ENCODE measurements at regions not wholly inside any gene's neighbourhood (a gene's known extent, or its start where the extent isn't known, plus 50 kb on each side); places are given as distances from the start of the nearest gene placed in this dataset.
"Not testable (repeated sequence)": the region's sequence is repeated elsewhere in the genome, so short reads cannot be mapped to it uniquely, and the experiment has no call there.

DNA sequence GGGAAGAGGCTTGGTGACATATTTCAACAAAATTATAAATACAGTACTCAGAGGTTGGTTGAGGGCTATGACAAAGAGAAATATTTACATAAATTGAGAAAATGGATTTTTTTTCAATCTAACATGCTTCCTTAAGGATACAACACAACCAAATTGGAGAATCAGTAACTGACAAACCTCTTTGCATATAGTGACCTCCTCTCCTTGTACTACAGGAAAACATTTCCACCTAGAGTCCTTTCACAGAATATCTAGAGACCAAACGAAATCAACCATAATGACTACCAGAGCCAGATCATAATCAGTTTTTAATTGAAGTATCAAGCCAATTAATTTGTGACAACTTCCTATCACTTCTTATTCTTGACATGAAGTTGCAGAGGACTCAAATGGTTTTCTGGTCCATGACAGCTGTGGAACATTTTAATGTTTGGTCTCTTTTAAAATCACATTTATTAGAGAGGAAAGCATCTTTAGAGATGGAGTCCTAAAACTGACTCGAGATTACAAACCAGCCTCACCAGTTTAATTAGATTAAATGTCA is 1636.5 kb upstream of the C9orf72 start:
- peak; percentile 7 to 32 for DNase-seq

GRCh38 chr9:29211003-29211579 is 1637.8 kb upstream of the C9orf72 start:
- peak; percentile 34 to 43 for DNase-seq

DNA sequence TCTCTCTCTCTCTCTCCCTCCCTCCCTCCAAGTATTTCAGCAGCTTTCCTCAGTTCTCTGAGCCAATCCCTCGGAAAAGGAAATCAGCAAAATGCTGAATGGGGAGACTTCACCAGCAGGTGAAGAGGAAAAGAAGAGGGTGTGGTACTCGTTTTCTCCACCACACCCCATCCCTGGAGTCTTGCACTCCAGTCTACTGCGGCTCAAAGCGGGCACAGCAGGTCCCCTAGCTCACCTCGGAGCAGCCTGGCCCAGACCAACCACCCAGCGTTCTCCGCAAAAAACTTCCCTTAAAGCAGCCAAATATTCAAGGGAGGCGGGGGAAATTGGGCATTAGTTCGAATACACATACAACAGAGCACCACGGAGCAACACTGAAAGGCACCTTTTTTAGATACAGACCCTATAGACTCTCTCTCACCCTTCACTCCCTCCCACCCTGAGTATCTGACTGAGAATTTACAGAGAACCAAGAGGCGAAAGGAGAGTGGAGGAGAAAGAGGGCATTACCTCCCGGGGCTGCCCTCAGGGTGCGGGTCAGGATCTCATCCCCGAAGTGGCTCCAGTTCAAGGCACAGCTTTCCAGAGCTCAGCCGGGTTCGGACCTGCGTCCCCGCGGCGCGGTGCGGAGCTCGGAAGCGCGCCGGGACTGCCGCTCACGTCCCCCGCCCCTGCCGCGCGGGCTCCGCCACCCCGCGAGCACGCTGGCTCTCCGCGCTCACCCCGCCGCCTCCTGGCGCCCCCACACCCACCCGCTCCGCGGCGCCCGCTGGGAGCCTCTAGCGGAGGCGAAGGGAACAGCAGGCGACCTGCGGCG is 1638.5 kb upstream of the C9orf72 start:
- peak; percentile 63 to 90 for DNase-seq

GRCh38 chr9:29212397-29213387 is 1639.4 kb upstream of the C9orf72 start:
- DNase-seq, result peak; percentile 39 to 69

DNA sequence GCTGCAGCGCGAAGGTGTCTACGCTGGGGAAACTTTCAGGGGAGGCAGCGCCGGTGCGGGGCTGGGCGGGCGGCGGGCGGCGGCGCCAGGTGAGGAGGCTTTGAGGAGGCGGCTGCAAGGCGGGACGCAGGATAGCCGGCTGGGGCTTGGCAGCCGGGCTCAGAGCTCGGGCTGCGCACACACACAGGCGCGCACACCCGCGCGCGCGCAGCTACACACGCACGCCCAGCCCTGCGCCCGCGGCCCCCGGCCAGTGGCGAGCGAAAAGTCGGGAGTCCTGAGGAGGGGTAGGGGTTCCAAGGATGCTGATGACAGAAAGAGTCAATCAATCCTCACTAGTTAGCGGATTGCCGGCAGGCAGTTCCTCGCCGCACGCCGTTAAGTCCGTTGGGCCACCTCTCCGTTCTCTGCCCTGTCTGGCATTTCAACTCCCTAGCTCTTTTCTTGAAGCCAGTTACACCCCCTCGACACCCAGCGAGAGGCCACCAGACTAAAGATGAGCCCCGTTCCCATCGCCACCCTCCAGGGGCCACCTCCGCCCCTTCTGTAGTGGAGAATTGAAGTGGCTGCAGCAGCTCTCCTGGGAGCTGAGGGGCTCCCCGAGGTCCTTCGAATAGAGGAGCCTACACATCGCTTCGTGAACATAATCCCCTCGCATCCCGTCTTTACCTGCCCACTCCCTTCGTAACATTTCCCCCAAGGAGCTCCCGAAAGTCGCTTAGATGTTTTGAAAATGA is 1640.3 kb upstream of the C9orf72 start, which contains the start of gene LINGO2:
Gene LINGO2 (minus strand): TSS at position 185 of the 737 bp plus-strand sequence.
- peak; percentile 82 to 84 for DNase-seq

DNA sequence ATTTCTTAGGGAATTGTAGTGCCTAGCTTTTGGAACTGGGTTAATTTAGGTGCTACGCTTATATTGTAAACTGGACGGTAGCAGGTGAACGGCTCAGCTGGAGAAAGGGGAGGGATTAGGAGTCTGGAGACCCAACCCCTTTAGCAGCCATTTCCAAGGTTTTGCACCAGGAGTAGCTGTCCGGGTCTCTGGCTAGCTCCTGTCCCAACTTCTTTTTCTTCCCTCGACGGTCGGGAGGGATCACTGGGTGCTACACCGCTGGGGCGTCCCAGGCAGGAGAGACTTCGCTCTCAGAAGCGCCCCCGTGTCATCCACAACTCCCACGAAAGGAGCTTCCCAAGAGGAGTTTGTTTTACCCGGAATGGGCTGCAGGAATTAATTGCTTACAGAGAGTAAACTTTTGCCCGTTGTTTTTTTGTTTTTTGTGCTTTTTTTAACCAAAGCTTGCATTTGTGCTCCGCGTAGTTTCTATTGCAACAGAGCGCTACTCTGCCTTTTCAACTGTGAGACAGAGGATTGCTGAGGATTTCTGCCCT is 1640.9 kb upstream of the C9orf72 start:
- peak; percentile 85 to 95 for DNase-seq

DNA sequence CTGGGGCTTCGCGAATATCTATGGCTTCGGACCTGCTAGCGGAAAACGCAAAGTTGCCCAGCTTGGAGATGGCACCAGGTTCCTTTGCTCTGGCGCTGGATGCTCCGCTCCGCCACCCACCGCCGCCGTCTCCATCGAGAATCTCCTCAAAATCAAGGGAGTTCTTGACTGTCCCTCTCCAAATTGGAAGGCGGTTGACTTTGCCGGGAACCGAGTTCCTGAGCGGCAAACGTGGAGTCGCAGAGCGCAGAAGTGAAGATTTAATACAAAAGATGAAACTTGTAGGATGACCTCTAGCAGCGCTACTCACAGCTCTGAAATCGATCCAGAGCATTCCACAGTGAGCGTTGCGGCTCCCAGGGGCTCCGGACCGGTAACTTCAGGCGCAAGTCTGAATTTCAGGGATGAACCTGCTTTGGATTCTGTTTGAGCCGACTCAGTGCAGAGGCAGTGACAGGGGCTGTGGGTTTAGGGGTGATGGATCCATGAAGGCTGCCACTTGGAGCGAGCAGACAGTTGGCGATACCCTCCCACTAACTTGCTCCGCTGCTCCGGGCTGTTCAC is 1641.5 kb upstream of the C9orf72 start:
- peak; percentile 52 to 68 for DNase-seq

GRCh38 chr9:29217966-29218365 is 1644.7 kb upstream of the C9orf72 start:
- no peak for DNase-seq

DNA sequence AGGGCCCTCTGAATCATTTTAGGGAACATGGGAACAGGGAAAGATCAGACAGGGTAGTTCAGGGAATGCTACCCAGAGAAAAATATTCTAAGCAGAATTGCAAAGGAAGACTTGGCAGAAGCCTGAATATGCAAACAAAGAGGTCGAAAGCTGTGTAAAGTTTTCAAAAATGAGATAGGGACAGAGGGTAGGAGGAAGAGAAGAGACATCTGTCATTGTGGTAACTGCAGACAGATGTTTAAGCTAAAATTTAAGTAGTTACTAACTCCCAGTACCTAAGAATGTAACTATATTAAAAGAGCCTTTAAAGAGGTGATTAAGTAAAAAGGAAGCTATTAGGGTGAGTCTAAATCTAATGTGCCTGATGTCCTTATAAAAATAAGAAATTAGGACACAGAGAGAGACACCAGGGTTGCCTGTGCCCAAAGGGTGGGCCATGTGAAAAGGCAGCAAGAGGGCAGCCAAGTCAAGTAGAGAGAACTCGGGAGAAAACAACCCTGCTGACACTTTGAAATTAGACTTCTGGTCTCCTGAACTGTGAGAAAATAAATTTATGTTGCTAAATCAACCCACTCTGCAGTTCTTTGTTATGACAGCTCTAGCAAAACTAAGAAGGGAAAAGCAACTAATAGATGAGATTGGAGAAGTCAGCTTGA is 1647.4 kb upstream of the C9orf72 start:
- no peak for DNase-seq

DNA sequence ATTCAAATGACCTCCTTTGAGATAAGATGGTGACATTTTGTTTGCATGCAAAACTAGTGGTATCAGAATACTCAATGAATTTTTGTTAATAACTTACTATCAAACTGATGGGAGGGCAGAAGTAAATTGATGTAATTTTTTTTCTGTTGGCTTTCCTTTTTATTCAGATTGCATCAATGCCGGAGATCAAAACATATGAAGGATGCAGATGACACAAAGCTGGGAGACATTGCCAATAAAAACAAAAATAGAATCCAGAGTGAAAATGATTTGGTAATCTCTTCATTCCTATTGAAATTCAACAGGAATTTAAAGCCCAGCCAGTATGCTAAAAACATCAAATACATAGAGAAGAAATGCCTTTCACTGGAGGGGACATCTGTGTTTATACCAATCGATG is 1655.3 kb upstream of the C9orf72 start:
- DNase-seq, result no peak

DNA sequence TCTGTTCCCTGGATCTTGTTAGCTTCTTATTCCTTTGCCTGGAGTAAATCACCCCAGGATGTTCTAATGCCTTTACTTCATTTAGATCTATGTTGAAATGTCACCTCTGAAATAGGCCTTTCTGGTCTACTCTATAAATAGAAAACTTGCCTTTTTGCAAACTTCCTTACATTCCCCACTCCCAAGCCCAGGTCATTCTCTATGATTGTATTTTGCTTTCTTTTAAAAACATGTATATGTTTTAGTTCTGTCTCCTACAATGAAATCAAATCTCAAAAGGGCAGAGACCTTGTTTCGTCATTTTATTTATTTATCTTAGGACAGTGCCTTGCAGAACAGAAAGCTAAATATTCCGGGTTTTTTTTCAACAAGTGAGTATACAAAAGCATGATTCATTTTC is 1657.7 kb upstream of the C9orf72 start:
- no peak for DNase-seq

GRCh38 chr9:29233193-29233592 is 1659.9 kb upstream of the C9orf72 start:
- no peak for DNase-seq

GRCh38 chr9:29241320-29241719 is 1668.0 kb upstream of the C9orf72 start:
- no peak for DNase-seq

DNA sequence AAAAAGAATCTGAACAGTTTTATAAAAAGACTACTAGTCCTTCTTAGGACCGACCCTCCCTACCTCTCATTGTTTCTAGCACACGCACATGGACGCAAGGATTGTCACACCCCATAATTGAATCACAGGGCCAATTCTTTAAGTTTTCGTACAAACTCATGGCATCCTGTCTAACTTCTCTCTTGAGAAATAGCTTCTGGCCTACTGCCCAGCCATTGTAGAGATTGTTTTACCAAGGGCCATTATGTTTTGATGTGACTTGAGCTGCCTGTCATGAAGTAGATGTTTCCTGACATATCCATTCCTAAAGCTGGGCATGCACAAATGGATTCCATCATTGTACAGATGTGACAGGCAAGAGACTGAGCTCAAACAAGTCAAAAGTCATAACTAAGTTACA is 1672.1 kb upstream of the C9orf72 start:
- no peak for DNase-seq

- DNase-seq, result not testable (repeated sequence)
Measured at GRCh38 chr9:29270400-29270799, 1697.1 kb upstream of the C9orf72 start.

DNA sequence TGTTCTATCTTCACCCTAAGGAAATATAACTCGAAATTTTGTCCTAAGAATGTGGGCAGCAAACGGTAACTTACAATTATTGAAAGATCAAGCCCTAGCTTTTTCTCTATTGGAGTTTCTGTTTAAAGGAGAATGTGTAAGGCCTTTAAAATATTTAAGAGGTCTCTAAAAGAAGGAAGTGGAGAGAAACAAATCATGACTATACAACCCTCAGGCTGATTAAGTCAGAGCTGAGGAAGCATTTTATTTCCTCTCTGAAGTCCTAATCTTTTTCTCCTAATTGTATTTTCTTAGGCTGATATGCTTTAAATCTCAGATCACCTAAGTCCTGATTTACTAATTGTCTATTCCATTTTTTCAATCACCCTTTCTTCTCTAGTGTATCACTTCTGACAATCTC is 1708.8 kb upstream of the C9orf72 start:
- no peak for DNase-seq

GRCh38 chr9:29285818-29286217 is 1712.5 kb upstream of the C9orf72 start:
- DNase-seq, result peak in 1 of 2 experiments; percentile 43

GRCh38 chr9:29289365-29289764 is 1716.1 kb upstream of the C9orf72 start:
- DNase-seq, result no peak

- no peak for DNase-seq
Measured at GRCh38 chr9:29290516-29290915, 1717.2 kb upstream of the C9orf72 start.

GRCh38 chr9:29297592-29297991 is 1724.3 kb upstream of the C9orf72 start:
- DNase-seq, result no peak

DNA sequence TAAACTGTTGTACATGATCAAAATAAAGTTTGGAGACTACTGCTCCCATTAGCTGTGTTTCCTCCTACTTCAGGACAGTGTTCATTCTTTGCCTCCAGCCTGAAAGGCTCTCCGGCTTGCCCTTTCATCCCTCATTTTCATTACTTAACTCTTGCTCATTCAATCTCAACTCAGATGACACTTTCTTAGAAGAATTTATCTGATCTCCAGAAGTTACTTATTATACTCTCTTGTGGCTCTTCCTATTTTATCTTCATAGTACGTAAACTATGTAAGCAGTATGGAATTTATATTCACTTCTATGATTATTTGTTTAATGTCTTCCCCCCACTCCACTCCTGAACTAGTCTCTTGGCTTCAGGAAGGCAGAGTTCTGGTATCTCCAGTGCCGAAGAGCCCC is 1737.9 kb upstream of the C9orf72 start:
- no peak for DNase-seq
